T-helper 22 cell (primary cell): ENCODE measurements at regions not wholly inside any gene's neighbourhood (a gene's known extent, or its start where the extent isn't known, plus 50 kb on each side); places are given as distances from the start of the nearest gene placed in this dataset.
"Not testable (repeated sequence)": the region's sequence is repeated elsewhere in the genome, so short reads cannot be mapped to it uniquely, and the experiment has no call there.

Experiments used
- DNase-seq: peaks from one replicate; pipeline ENCODE4 v3.0.0-alpha.2; 2020; ENCODE audit warnings: low read depth

DNA sequence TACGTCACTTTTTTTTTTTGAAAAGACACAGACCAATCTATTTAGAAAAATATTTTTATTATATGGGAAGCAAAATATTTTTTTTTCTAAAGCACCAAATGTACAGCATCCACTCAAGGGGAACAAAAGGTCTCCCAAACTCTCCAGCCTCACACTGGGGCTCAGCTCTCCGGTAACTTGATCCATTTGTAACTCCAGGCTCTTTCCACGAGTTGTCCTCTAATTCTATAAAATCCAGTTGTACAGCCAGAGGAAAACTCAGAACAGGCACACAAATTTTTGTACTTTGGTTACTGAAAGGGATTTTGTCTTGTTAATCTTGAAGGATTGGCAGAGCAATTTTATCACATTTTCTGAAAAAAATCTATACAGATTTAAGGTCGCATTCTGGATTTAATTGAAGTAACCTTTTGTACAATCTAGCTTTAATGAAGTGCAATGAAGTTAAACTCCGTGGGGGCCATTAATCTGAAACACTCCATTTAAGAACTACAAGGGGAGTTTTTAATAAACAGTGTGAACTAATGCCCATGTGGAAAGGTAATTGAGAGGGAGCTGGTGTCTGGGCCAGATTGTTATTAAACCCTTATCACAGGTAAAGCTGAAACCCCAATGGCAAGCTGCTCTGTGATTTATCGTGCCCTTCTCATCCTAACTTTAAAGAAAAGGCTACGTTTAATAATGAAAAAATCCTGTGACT, 161.2 kb upstream of the FRG1 start:
- no peak for DNase-seq

DNA sequence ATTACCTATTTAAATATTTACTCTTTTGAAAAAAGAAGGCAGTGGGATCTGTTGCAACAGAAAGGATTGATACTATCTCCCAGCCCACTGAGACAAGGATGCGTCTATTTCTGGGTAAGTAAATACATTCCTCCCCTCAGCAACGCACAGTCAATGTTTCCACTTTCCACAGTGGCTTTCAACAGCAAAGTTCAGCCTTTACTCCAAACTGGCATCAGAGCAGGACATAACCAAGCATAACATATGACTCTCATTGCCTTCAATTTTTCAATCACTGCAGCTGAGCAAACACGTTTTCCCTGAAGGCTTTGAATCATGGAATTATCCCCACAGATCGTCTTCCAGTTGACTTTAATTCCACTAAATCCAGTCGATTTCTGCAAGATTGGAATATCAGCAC, 160.3 kb upstream of the FRG1 start:
- DNase-seq = no peak

DNA sequence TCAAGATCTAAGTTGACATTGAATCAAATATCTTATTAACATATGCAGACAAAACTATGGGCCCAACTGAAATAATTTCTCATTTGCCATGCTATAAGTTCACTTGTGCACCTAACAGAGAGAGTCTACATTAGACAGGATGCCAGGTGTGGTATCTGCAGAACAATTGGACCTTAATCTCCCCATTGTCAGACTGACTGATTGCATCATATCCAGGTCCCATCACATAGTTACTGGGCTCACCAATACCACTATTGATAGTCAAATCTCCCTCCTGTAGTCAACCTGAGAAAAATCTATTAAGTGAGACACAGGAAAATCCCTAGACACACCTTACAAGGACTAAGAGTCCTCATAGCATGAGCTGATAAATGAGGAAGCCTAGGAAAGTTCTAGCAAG, 156.0 kb upstream of the FRG1 start:
- DNase-seq = no peak

DNA sequence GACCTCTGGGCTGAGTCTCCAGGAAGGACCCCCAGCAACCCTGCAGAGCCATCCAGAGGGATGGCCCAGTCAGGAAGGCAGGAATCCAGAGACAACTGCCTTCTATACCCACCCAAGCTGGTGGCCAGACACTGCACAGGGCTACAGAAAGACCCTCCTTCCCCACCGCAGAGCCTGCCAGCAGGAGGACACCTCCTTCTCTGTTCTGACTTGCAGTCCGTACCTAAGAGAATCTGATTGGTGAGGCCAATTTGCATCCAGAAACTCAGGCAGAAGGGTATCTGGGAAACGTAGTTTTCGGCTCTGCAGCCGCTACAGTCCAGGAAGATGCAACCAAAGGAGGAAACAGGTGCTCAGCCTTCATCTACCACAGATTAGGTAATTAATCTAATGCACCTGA, 155.4 kb upstream of the FRG1 start:
- no peak for DNase-seq

DNA sequence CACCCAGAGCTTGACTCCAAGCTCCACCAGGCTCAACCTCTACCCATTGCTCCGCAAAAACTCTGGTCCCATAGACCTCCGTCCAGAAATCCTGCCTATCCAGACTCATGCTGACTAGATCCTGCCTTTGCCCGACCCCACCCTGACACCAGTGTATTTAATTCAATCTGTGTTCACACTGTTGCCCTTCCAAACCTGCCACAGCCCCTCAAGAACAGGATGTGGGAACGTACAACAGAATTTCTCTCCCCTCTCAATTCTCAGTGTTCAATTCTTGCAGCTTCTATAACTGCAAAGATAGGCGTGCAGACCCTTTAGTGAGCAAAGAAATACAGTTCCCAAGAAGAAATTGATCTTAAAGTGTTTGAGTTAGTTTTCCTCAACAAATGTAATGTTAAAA, 154.2 kb upstream of the FRG1 start:
- no peak for DNase-seq

DNA sequence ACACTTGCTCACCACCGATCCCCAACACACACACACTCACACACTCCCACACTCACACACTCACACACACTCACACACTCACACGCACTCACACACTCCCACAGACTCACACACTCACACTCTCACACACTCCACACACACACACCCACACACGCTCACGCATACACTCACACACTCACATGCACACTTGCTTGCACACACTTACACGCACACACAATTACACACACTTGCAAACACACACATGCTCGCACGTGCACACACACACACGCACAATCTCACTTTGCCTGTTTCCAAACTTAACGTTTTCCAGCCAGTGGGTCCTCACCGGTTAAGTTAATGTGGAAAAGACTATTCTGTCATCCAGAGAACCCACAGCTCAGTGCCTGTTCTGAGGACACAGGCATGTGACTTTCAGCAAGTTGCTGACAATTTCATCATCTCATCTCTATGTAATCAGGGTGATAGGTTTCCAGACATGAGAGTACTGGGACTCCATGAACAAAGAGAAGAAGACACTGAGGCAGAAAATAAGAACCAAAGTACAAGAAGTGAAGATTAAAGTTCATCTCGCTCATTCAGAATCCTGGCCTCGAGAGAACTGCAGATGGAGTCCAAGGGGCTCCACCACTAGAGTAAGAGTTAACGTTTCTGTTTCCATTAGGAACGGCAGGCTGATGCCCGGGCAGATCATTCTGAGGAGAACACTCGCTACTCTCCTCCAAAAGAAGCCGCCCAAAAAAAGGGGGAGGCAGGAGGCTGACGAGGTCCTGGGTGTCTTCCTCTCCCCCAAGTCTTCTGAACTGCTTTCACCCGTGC, 153.2 kb upstream of the FRG1 start:
- no peak for DNase-seq

DNA sequence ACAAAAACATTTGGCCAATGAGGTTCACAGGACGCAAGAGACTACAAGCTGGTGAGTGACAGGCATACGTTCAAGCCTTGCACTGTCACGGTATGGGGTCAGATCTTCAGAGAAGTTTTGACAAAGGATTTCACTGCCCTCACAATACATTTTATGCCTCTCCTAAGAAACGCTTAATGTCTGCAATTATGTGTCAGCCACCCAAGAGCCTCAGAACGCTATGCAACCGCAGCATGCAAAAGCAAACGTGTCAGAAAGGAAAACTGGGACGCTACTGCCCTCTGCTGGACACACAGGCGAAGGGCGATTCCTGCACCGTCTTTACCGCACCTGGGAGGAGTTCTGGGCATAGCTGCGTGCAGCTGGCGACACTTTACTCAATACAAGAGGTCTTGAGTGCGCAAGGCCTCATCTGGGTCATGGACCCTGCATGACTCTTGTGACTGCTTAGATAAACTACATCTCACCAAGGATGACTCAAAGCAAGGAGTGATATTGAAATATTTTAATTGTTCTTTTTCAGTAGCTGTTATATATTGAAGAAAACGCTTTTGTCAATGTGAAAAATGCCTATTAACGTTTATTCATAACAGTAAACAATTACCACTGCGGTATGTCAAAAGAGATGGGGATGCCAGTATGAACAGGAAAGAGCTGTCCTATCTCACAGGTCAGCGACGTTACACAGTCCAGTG, 147.6 kb upstream of the FRG1 start:
- DNase-seq = no peak

DNA sequence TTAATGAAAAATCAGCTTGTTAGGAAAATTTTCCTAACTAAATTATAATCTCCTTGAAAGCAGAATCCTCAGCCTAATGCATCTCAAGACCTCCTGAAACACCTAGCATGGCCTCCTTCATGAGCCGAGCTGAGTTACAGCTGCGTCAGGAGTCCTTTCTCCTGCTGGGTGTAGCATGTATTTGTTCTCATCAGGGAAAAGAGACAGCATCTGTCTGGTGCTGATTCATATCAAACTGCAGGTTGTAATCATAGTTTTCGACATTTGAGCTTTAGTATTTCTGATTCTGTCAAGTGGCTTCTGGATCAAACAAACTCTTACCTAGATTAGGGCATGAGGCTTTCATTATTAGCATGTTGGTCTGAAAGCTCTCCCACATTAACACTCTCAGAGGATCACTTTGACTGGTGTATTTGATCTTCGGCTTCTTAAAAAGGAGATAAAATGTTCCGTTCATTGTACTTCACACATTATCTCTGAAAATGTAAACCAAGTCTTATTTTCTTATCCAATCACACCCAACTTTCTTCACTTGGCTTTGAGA, 140.1 kb upstream of the FRG1 start:
- no peak for DNase-seq

DNA sequence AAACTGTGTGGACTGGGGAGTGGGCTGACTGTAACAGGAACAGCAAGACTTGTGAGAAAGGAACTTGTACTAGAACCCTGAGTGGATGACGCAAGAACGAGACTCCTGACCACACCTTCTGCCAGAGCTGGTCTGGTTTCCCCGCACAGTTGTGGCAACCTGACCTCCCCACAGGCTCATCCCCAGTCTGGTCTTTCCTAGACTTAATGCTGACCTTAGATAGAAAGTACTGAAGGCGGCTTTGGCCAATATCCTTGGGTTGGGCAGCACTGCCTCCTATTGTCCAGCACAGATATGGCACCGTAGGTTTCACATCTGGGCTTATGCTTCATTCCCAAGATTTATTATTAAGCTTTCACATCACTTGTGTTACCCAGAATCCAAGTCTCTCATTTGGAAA, 137.8 kb upstream of the FRG1 start:
- DNase-seq = no peak

DNA sequence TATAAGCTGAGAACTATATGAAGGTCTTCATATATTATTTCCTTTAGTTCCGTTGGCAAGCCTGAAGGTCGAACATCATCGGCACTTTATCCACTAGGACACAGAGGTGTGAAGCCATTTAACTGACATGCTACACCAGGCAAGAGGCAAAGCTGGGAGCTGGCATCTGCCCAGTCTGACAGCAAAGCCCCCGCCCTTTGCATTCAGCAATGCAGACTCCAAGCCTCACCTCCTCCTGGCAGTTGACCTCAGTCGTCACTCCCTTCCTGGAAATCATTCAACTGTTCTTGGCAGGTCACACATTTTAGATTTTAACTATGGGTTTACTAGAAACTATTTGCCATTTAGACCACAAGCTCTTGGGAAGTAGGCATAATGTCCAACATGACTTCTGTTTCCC, 135.8 kb upstream of the FRG1 start:
- no peak for DNase-seq

DNA sequence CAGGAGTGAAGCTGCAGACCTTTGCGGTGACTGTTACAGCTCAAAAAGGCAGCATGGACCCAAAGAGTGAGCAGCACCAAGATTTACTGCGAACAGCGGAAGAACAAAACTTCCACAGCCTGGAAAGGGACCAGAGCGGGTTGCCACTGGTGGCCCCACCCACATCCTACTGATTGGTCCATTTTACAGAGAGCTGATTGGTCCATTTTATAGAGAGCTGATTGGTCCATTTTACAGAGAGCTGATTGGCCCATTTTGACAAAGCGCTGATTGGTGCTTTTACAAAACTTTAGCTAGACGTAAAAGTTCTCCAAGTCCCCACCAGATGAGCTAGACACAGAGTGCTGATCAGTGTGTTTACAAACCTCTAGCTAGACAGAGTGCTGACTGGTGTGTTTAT, 134.2 kb upstream of the FRG1 start:
- no peak for DNase-seq

DNA sequence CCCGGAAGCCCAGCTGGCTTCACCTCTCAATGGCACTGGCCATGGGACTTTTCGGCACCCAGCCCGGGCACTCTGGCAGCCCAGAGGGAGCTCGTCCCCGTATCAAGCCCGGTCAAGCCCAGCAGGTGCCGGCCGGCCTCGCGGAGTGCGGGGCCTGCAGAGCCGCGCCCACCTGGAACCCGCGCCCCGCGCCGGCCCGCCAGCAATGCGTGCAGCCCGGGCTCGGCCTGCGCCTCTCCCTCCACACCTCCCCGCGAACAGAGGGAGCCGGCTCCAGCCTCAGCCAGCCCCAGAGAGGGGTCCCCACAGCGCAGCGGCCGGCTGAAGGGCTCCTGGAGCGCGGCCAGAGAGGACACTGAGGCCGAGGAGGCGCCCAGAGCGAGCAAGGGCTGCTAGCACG, 133.6 kb upstream of the FRG1 start:
- no peak for DNase-seq

DNA sequence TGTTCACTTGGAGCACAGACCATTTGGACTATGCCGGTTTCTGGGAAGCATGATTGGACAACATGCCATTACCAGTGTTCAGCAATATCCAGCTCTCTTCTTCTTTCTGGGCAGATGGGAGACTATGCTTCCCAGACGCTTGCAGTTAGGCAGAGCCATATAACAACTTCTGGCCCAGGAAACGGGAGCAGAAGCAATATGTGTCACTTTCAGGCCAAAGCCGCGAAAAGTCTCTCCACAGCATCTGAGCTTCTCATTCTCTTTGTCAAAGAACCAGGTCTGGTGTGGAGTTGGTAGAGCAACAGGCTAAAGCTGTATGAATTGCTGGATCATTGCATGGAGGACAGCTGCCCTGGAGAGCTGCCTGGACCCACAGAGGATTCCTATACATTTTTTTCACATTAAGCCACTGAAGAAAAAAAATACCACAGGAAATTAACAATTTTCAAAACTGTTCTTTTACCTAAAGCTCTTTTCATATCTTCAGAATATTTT, 131.4 kb upstream of the FRG1 start:
- no peak for DNase-seq

DNA sequence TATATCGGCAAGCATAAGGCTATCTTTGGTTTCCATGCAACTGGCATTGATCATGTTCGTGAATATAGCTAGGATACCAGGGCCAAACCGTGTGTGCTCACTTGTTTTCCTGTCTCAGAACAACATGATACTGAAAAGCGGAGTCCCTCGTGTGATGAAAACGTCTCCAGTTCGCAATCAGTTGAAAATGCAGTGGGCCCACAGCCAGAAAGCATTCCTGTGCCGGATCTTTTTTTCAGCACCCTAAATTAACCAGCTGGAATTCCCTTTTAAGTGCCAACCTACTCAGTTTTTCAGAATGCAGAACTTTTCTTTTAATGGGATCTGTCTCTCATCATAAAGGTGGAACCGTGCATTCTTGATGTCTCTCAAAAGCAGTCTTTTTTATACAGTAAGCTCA, 130.8 kb upstream of the FRG1 start:
- DNase-seq = no peak

DNA sequence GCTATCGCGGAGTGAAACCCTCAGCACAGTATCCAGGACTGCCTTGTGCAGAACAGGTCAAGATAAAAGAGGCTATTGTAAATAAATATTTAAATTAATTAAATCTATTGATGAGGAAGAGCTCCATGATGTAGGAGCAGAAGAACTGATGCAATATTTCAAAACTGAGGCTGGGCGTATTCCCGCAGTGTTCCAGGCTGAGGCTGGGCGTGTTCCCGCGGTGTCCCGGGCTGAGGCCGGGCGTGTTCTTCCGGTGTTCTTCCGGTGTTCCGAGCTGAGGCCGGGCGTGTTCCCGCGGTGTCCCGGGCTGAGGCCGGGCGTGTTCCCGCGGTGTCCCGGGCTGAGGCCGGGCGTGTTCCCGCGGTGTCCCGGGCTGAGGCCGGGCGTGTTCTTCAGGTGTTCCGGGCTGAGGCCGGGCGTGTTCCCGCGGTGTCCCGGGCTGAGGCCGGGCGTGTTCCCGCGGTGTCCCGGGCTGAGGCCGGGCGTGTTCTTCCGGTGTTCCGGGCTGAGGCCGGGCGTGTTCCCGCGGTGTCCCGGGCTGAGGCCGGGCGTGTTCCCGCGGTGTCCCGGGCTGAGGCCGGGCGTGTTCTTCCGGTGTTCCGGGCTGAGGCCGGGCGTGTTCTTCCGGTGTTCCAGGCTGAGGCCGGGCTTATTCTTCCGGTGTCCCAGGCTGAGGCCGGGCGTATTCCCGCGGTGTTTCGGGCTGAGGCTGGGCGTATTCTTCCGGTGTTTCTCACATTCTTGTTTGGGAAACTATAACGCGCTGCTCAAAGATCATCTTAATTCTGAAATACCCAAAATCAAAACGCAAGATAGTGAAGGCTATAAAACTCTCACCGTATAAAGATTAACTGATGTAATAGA, 130.1 kb upstream of the FRG1 start:
- DNase-seq = not testable (repeated sequence)

DNA sequence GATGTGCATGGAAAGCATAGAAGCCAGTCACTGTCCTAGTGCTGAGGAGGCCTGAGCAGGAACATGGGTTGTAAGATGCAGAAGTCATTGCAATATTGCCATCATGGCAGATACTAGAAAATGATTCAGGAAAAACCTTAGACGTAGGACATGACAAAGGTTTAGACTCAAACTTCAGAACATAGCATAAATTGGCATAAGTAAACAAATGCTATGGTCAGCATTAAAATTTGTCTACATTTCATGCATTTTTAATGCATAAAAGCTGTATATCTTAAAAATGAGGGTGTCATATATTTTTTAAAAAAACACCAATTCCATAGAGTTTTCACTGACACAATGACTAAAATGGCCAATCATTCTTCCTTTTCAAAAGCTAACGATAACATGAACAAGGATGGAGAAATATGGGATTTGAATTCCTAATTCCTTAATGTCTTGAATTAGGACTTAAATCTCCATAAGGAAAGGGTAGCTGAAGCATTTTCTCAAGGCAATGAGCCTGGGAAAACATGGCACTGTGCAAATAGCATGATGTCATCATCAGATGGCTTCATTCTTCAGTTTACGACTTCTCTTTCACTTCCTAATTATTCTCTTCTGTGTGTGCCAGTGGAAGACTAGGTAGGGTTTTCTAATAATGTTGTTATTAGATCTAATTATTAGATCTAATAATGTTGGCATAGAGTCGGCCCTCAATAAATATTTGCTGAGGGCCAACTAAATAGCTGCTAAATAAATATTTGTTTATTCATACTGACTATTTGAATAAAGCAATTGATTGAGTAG, 125.1 kb upstream of the FRG1 start:
- DNase-seq = no peak

DNA sequence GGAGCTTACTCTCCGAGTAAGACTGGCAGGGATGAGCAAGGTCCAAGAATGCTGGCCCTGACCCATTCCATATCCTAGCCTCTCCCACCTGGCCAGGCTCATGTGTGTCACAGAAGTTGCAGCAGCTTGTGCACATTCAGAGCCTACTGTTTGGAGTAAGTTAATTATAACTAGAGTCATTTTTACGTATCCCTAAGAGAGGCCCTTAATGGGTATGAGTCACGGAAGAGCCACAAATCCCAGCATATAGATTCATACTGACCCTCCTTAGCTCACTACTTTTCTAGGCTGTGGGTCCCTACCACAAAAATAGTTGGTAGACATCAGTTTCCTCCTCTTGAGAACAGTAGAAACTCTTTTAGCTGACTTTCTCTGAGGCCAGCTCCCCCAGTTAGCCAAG, 118.3 kb upstream of the FRG1 start:
- DNase-seq = no peak

DNA sequence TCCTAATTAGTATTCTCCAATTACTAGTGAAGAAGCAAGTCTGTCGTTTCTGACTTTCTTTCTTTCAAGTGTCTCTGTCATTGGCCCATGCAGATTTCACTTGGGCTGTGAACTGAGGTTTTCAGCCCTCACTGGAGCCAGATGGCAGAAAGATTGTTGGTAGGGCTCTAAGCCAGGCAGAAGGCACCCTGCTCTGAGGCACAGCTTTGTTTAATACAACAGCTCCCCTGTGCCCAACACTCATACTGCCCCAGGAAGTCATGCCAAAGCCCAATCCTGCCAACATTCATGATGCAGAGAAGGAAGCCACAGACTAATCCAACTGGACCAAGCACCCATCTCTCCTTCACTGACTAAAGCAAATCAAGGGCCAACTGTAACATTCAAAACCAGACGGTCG, 117.1 kb upstream of the FRG1 start:
- no peak for DNase-seq

DNA sequence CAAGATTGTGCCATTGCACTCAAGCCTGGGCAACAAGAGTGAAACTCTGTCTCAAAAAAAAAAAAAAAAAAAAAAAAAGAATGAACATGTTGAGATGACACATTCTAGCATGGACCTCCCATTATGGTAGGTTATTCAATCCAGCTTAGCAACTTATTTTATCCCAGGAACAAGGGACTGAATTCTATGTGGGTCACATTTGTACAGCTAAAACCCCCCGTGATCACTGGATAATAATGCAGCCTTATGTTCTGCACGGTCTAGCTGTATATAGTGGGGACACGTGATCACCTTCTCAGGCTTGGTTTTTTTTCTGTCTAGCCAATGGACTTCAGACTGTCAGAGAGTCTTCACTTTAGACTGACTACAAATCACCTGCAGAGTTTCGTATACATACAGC, 115.2 kb upstream of the FRG1 start:
- no peak for DNase-seq

DNA sequence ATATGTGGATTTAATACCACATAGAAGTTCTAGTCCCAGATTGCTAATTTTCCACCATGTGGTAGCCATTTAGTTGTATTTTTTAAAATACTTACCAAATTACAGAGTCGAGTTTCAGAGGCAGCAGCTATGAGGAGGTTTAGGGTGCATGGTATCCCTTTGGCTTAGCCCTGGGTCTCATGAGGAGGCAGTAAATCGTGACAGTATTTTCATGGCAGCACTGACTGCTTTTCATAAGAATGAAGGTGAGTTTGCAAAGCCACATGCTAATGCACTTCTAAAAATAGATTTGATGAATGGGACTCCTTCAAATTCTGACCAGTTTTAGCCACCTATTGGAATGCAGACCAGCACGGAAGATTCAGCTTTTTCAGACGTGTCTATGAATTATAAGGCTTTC, 114.0 kb upstream of the FRG1 start:
- no peak for DNase-seq

DNA sequence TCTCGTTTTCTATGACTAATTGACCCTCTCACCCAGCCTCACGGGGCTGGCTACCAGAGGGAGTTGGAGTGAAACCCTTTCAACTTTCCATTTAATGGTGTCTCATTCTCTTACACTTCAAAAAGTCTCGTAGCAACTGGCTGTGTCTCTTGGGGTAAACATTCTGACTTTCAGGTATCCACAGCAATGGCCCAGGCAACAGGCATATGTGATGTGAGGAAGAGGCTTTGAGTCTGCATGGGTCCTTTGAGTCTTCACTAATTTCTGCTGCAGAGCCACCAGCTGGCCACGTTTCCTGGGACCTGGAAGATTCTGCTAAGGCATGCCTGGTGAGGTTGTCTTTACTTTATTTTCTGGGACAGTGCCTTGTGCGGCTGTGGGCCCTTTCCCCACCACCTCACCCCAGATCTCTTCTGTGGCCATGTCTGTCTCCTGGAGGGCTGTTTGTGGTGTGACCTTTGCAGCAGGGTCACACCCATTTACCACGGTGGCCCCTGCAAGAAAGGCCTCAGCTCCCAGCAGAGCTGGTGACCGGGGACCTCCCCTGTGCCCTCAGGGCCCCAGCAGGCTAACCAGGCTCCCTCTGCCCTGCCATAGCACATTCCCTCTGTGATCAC, 112.5 kb upstream of the FRG1 start:
- DNase-seq = no peak
